Muscle of leg (tissue), 3 donors: ENCODE measurements at regions not wholly inside any gene's neighbourhood (a gene's known extent, or its start where the extent isn't known, plus 50 kb on each side); places are given as distances from the start of the nearest gene placed in this dataset.
"Not testable (repeated sequence)": the region's sequence is repeated elsewhere in the genome, so short reads cannot be mapped to it uniquely, and the experiment has no call there.

Source experiments
- DNase-seq: peaks from one replicate; pipeline ENCODE4 v3.0.0; 2013
- H3K27ac ChIP-seq: one replicate; pipeline ENCODE4 v1.5.1; 2013; ENCODE audit warnings: mild to moderate bottlenecking, low read length, control low read depth
- H3K27me3 ChIP-seq: one replicate; pipeline ENCODE4 v1.6.1; 2013; ENCODE audit warnings: low read length; ENCODE audit not compliant: control insufficient read depth, insufficient read depth
- H3K36me3 ChIP-seq: one replicate; pipeline ENCODE4 v1.6.1; 2013; ENCODE audit warnings: low read length; ENCODE audit not compliant: control insufficient read depth, insufficient read depth
- H3K4me1 ChIP-seq: one replicate; pipeline ENCODE4 v1.6.1; 2013; ENCODE audit warnings: low read length; ENCODE audit not compliant: control insufficient read depth, insufficient read depth
- H3K4me3 ChIP-seq: one replicate; pipeline ENCODE4 v1.5.1; 2013; ENCODE audit warnings: low read length, control low read depth
- H3K9me3 ChIP-seq: replicated peaks from 2 replicates; pipeline ENCODE4 v1.6.1; 2013; ENCODE audit warnings: low read depth, low read length; ENCODE audit not compliant: control insufficient read depth
- WGBS: methylation state at CpG from one replicate; pipeline ENCODE4 v1.1.5; 2013; ENCODE audit warnings: missing lambda C conversion rate; ENCODE audit not compliant: insufficient coverage; 5-methylcytosine and 5-hydroxymethylcytosine counted together

- DNase-seq: no peak
- Histone ChIP-seq H3K4me1 (peaks cover 5% of the 10 kb centered on the region), H3K9me3 (no peaks in the 10 kb centered on the region), H3K4me3 (no peak overlapping the region), H3K36me3 (no peaks in the 10 kb centered on the region), H3K27me3 (no peaks in the 10 kb centered on the region), H3K27ac (no peak overlapping the region)
- 44% methylated on average over 3 of the region's 7 CpGs for WGBS
These were observed 183.7 kb downstream of the NRP2 start for GRCh38 chr2:205865905-205866441.

GRCh38 chr2:205865056-205865455, 182.8 kb downstream of the NRP2 start:
- H3K27me3 ChIP-seq: no peaks in the 10 kb centered on the region
- peaks cover 13% of the 10 kb centered on the region for H3K4me1 ChIP-seq
- H3K27ac ChIP-seq: no peak overlapping the region
- H3K36me3 ChIP-seq: no peaks in the 10 kb centered on the region
- H3K9me3 ChIP-seq: no peaks in the 10 kb centered on the region
- no peak for DNase-seq
- WGBS: 83% methylated on average over 2 of the region's 3 CpGs
- no peak overlapping the region for H3K4me3 ChIP-seq

- WGBS: no CpG with 5 or more reads among the region's 1 CpG
- Histone ChIP-seq H3K4me1 (peaks cover 16% of the 10 kb centered on the region), H3K9me3 (no peaks in the 10 kb centered on the region), H3K36me3 (no peaks in the 10 kb centered on the region), H3K27me3 (no peaks in the 10 kb centered on the region), H3K4me3 (no peak overlapping the region), H3K27ac (no peak overlapping the region)
- no peak for DNase-seq
These were observed 182.2 kb downstream of the NRP2 start for GRCh38 chr2:205864491-205864890.

GRCh38 chr2:205862761-205863160, 180.5 kb downstream of the NRP2 start:
- H3K27me3 ChIP-seq, H3K4me3 ChIP-seq, H3K36me3 ChIP-seq, H3K27ac ChIP-seq, DNase-seq, H3K9me3 ChIP-seq: not testable (repeated sequence)
- peaks cover 31% of the 10 kb centered on the region for H3K4me1 ChIP-seq
- 92% methylated on average over 4 of the region's 4 CpGs for WGBS

- Histone ChIP-seq H3K36me3 (no peaks in the 10 kb centered on the region), H3K4me1 (peaks cover 28% of the 10 kb centered on the region), H3K27me3 (no peaks in the 10 kb centered on the region), H3K4me3 (no peak overlapping the region), H3K9me3 (no peaks in the 10 kb centered on the region), H3K27ac (no peak overlapping the region)
- WGBS: 9% methylated on average over 5 of the region's 7 CpGs
- DNase-seq: peak; percentile 80
These were observed 178.6 kb downstream of the NRP2 start for GRCh38 chr2:205860885-205861284.

GRCh38 chr2:205860181-205860580, 177.9 kb downstream of the NRP2 start:
- Histone ChIP-seq H3K36me3 (no peaks in the 10 kb centered on the region), H3K4me1 (peaks cover 28% of the 10 kb centered on the region), H3K4me3 (no peak overlapping the region), H3K9me3 (no peaks in the 10 kb centered on the region), H3K27ac (no peak overlapping the region), H3K27me3 (no peaks in the 10 kb centered on the region)
- WGBS: 56% methylated on average over 9 of the region's 9 CpGs
- DNase-seq: no peak

- peak; percentile 90 for DNase-seq
- Histone ChIP-seq H3K4me1 (peaks cover 28% of the 10 kb centered on the region), H3K27ac (peak overlapping the region; percentile 73), H3K36me3 (no peaks in the 10 kb centered on the region), H3K27me3 (no peaks in the 10 kb centered on the region), H3K9me3 (no peaks in the 10 kb centered on the region), H3K4me3 (no peak overlapping the region)
- 34% methylated on average over 14 of the region's 16 CpGs for WGBS
These were observed 176.7 kb downstream of the NRP2 start for GRCh38 chr2:205858881-205859441.

GRCh38 chr2:205858275-205858674, 176.0 kb downstream of the NRP2 start:
- WGBS: 56% methylated on average over 3 of the region's 3 CpGs
- Histone ChIP-seq H3K4me3 (no peak overlapping the region), H3K27me3 (no peaks in the 10 kb centered on the region), H3K27ac (peak overlapping the region; percentile 32), H3K4me1 (peaks cover 28% of the 10 kb centered on the region), H3K9me3 (no peaks in the 10 kb centered on the region), H3K36me3 (no peaks in the 10 kb centered on the region)
- peak; percentile 67 for DNase-seq

- peaks cover 28% of the 10 kb centered on the region for H3K4me1 ChIP-seq
- H3K9me3 ChIP-seq: no peaks in the 10 kb centered on the region
- 49% methylated on average over 4 of the region's 13 CpGs for WGBS
- no peak overlapping the region for H3K4me3 ChIP-seq
- DNase-seq: peak; percentile 41
- H3K27ac ChIP-seq: no peak overlapping the region
- H3K27me3 ChIP-seq: no peaks in the 10 kb centered on the region
- no peaks in the 10 kb centered on the region for H3K36me3 ChIP-seq
These were observed 175.4 kb downstream of the NRP2 start for GRCh38 chr2:205857520-205858237.

GRCh38 chr2:205852457-205852856, 170.2 kb downstream of the NRP2 start:
- Histone ChIP-seq H3K27me3 (peaks cover 2% of the 10 kb centered on the region), H3K4me1 (peaks cover 29% of the 10 kb centered on the region), H3K4me3 (no peak overlapping the region), H3K27ac (no peak overlapping the region), H3K9me3 (no peaks in the 10 kb centered on the region), H3K36me3 (no peaks in the 10 kb centered on the region)
- peak; percentile 60 for DNase-seq
- WGBS: 52% methylated on average over 2 of the region's 3 CpGs
